ENCODE measurements at regions not wholly inside any gene's neighbourhood (a gene's known extent, or its start where the extent isn't known, plus 50 kb on each side); places are given as distances from the start of the nearest gene placed in this dataset.

DNA sequence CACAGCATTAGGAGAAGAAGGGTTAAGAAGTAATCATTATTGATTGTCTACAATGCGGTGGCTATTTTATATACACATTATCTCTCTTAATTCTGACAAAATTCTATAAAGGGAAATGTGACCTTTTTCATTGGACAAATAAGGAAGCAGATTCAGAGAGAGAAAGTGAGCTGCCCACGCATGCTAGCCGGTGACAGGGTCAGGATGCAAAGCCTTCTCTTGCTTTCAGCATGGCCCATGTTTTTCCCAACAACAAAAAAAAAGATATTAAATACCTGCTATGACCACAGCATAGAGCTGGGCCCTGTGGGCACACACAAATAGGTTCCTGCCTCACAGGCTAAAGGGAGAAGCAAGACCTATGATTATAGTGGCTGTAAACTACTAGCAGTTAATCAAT, 66.8 kb downstream of the PPP1R3C start:
- BruUV-seq (replicated peaks): no TSS peak
- Histone ChIP-seq H3K27me3 (ENCODE audit: control insufficient read depth in 2 of 2, insufficient read depth in 2 of 2, low read length in 2 of 2) (peaks cover 7% of the 10 kb centered on the region in 2 experiments), H3K4me2 (ENCODE audit: insufficient read depth, low read length) (no peak overlapping the region), H3K27ac (ENCODE audit: insufficient read depth, low read depth, low read length) (no peak overlapping the region), H3K79me2 (ENCODE audit: control insufficient read depth, insufficient read depth, low read length) (no peaks in the 10 kb centered on the region), H3K4me3 (replicated peaks in 1 of 3; ENCODE audit: insufficient read depth in 1 of 3, low read depth in 1 of 3, low read length in 3 of 3) (no peak overlapping the region), H2AFZ (ENCODE audit: low read depth, low read length) (no peak overlapping the region), H3K36me3 (ENCODE audit: control insufficient read depth in 2 of 2, extremely low read depth in 1 of 2, insufficient read depth in 2 of 2, low read length in 2 of 2) (no peaks in the 10 kb centered on the region), H4K20me1 (replicated peaks; ENCODE audit: control insufficient read depth, extremely low read depth, insufficient read depth, low read length) (no peaks in the 10 kb centered on the region), H3K9ac (replicated peaks; ENCODE audit: extremely low read depth, insufficient read depth, low read length) (no peak overlapping the region), H3K9me1 (replicated peaks; ENCODE audit: control insufficient read depth, extremely low read depth, insufficient read depth, low read length) (no peaks in the 10 kb centered on the region), H3K9me3 (replicated peaks; ENCODE audit: control insufficient read depth, insufficient read depth, low read length) (no peaks in the 10 kb centered on the region), H3K4me1 (ENCODE audit: control insufficient read depth, extremely low read depth, insufficient read depth, low read length) (no peaks in the 10 kb centered on the region)
- POLR2A ChIA-PET: interaction anchor here (0.6 kb wide), 1 partner anchor 43 kb away, joined by 3 read pairs; no protein-coding TSS in a partner anchor
- dilution Hi-C loops (cut with MboI; ENCODE audit: extremely low pct_ligation_motif_present, low sequenced_read_pairs) (no loop called here), intact Hi-C loops (cut with micrococcal nuclease) (no loop called here)
- TF ChIP-seq GATA2 (IDR thresholded peaks at IDR 0.05; ENCODE audit: insufficient read depth, insufficient read length, low read depth, low read length) (no peak), CTCF (IDR thresholded peaks at IDR 0.05; ENCODE audit: extremely low read depth in 1 of 2, insufficient read depth in 1 of 2, low read depth in 1 of 2, low read length in 2 of 2) (no peak), POLR2A (IDR thresholded peaks at IDR 0.05; ENCODE audit: low read depth, low read length) (no peak), MAX (IDR thresholded peaks at IDR 0.05; ENCODE audit: insufficient read depth, insufficient read length) (no peak), MYC (IDR thresholded peaks at IDR 0.05; ENCODE audit: low read depth, low read length) (no peak), POLR2AphosphoS5 (IDR thresholded peaks at IDR 0.05; ENCODE audit: insufficient read depth, low read depth, low read length) (no peak), JUN (IDR thresholded peaks at IDR 0.05; ENCODE audit: borderline replicate concordance, insufficient read depth, insufficient read length, low read depth) (no peak), FOS (IDR thresholded peaks at IDR 0.05; ENCODE audit: borderline replicate concordance, insufficient read depth, low read length) (no peak), EZH2 (IDR thresholded peaks at IDR 0.05; ENCODE audit: borderline replicate concordance, low read depth, low read length, severe bottlenecking) (no peak)
- CTCF ChIA-PET: interaction anchor here (0.9 to 3.8 kb wide), 5 partner anchors 14 to 347 kb away, joined by 3 to 14 read pairs (median 5); no protein-coding TSS in a partner anchor
- FAIRE-seq: no peak
- no peak for DNase-seq (ENCODE audit: low read depth, low spot score)
